CD4-positive, alpha-beta T cell (primary cell): ENCODE measurements at regions not wholly inside any gene's neighbourhood (a gene's known extent, or its start where the extent isn't known, plus 50 kb on each side); places are given as distances from the start of the nearest gene placed in this dataset.

ENCODE experiments used
- ATAC-seq: fragments of 200-7000 bp; cut with Tn5 transposase; one replicate; pipeline ENCODE4 v1.10.0; 2022; ENCODE audit warnings: mild to moderate bottlenecking; ENCODE audit not compliant: poor library complexity
- CTCF ChIA-PET: fragments of 350-600 bp; sonication (Branson Sonifier 250); formaldehyde crosslinking; loops from one replicate; lab custom pipeline; 2021; ENCODE audit warnings: antibody characterized with exemption, inconsistent platforms; lab: Charles Lee
- POLR2A ChIA-PET: fragments of 350-600 bp; sonication (Branson Sonifier 250); formaldehyde crosslinking; loops from one replicate; lab custom pipeline; 2021; ENCODE audit warnings: antibody characterized with exemption, inconsistent platforms; lab: Charles Lee
- DNase-seq, 14 experiments: peaks; one replicate each; pipeline ENCODE4 v3.0.0-alpha.2; 2013 to 2020; ENCODE audit warnings: mixed read lengths in 2 of 14
- H3K27ac ChIP-seq, 2 donors: one replicate each; pipeline versions ENCODE4 v1.5.1 to v1.7.0; 2013; ENCODE audit warnings: low read length in 2 of 2, low read depth in 1 of 2, mild to moderate bottlenecking in 1 of 2
- H3K27me3 ChIP-seq, 2 experiments: 1 replicate in 1 of 2; 2 replicates in 1 of 2; pipeline versions ENCODE4 v1.6.1 to v1.7.0; 2013; ENCODE audit warnings: low read length in 2 of 2, control low read depth in 1 of 2, mild to moderate bottlenecking in 1 of 2, moderate library complexity in 1 of 2; ENCODE audit not compliant: insufficient read depth in 2 of 2, control insufficient read depth in 1 of 2
- H3K36me3 ChIP-seq: one replicate; pipeline ENCODE4 v1.6.1; 2013; ENCODE audit warnings: low read length, control low read depth; ENCODE audit not compliant: insufficient read depth
- H3K4me1 ChIP-seq: one replicate; pipeline ENCODE4 v1.6.1; 2013; ENCODE audit warnings: low read length, control low read depth; ENCODE audit not compliant: insufficient read depth
- H3K4me3 ChIP-seq: one replicate; pipeline ENCODE4 v1.5.1; 2013; ENCODE audit warnings: mild to moderate bottlenecking, low read length, moderate library complexity
- H3K9me3 ChIP-seq, 2 experiments: 1 replicate in 1 of 2; 2 replicates in 1 of 2; pipeline versions ENCODE4 v1.6.1 to v1.7.0; 2013; ENCODE audit warnings: low read length in 2 of 2, mild to moderate bottlenecking in 2 of 2, control low read depth in 1 of 2, moderate library complexity in 1 of 2; ENCODE audit not compliant: control insufficient read depth in 1 of 2, insufficient read depth in 1 of 2
- H3K27ac Mint-ChIP-seq: one replicate; pipeline ENCODE4 v1.8.0; 2020; ENCODE audit warnings: mixed read lengths
- H3K27me3 Mint-ChIP-seq: one replicate; pipeline ENCODE4 v1.8.0; 2021; ENCODE audit warnings: mixed read lengths
- H3K36me3 Mint-ChIP-seq: one replicate; pipeline ENCODE4 v1.8.0; 2021; ENCODE audit warnings: low read depth, mixed read lengths
- H3K4me1 Mint-ChIP-seq: one replicate; pipeline ENCODE4 v1.8.0; 2021; ENCODE audit warnings: low read depth, mixed read lengths
- H3K4me3 Mint-ChIP-seq: one replicate; pipeline ENCODE4 v1.8.0; 2020; ENCODE audit warnings: mild to moderate bottlenecking, mixed read lengths
- H3K9me3 Mint-ChIP-seq: one replicate; pipeline ENCODE4 v1.8.0; 2020; ENCODE audit warnings: mixed read lengths
- intact Hi-C, 2 experiments: fragments of 100-400 bp; cut with DNase I in 1 of 2; cut with micrococcal nuclease in 1 of 2; formaldehyde crosslinking; loops; one replicate each; pipeline versions ENCODE4 v1.15.1 to v1.9.0; 2023 to 2025; cut with DNase I, micrococcal nuclease
- TF ChIP-seq, protein P1 (sequence below): fragments of 200-600 bp; IDR thresholded peaks from one replicate; pipeline ENCODE4 v1.8.0; 2022; ENCODE audit warnings: antibody characterized with exemption, mild to moderate bottlenecking

DNA sequence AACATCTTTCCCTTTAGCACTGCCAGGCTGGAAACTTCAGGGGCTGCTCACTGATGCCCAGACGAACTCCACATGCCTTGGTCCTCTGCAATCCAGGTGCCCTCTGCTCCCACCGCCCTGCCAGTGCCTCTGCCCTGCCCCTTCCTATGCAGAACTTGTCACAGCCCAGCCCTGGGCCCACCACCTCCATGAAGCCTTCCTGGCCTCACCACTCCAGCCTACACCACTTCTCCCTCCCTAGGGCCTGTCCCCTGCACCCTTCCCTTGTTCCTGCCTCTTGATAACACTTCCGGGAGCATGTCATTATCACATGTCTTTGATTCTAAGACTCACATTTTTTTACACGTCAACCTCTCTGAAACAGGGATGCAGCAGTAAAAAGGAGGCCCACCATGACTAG lies 627.2 kb downstream of the UQCRFS1 start:
- Mint-ChIP-seq H3K27me3 (no peaks in the 10 kb centered on the region), H3K27ac (no peak overlapping the region), H3K36me3 (no peaks in the 10 kb centered on the region), H3K9me3 (no peaks in the 10 kb centered on the region), H3K4me1 (no peaks in the 10 kb centered on the region), H3K4me3 (no peak overlapping the region)
- Histone ChIP-seq H3K4me1 (no peaks in the 10 kb centered on the region), H3K9me3 (peaks cover 0 to 11% of the 10 kb centered on the region in 2 experiments), H3K4me3 (no peak overlapping the region), H3K27me3 (no peaks in the 10 kb centered on the region), H3K27ac (no peak overlapping the region), H3K36me3 (no peaks in the 10 kb centered on the region)
- intact Hi-C loops = no loop called here
- ATAC-seq (no peak), DNase-seq (no peak)
- TF ChIP-seq, protein P1, sequence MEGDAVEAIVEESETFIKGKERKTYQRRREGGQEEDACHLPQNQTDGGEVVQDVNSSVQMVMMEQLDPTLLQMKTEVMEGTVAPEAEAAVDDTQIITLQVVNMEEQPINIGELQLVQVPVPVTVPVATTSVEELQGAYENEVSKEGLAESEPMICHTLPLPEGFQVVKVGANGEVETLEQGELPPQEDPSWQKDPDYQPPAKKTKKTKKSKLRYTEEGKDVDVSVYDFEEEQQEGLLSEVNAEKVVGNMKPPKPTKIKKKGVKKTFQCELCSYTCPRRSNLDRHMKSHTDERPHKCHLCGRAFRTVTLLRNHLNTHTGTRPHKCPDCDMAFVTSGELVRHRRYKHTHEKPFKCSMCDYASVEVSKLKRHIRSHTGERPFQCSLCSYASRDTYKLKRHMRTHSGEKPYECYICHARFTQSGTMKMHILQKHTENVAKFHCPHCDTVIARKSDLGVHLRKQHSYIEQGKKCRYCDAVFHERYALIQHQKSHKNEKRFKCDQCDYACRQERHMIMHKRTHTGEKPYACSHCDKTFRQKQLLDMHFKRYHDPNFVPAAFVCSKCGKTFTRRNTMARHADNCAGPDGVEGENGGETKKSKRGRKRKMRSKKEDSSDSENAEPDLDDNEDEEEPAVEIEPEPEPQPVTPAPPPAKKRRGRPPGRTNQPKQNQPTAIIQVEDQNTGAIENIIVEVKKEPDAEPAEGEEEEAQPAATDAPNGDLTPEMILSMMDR = no peak
- CTCF ChIA-PET = no interaction called here
- POLR2A ChIA-PET = no interaction called here

DNA sequence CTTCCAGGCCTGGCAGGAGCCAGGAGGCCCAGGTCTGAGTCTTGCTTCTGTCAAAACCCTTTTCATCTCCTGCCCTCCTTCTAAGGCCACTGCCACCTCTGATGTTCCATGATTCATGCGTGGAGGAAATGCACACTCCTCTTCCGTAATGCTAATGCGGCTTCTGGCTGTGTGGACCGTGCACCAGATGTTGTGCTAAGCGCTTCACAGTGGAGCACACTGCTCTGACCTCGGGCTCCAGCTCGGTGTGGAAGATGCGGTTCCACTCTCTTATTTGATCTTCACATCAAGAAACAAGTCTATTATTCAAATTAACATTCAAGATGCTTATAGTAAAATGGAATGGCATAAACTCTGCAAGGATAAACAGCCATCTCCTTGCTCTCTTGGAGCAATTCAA lies 629.2 kb downstream of the UQCRFS1 start:
- Histone ChIP-seq H3K4me1 (no peaks in the 10 kb centered on the region), H3K27ac (no peak overlapping the region), H3K4me3 (no peak overlapping the region), H3K27me3 (no peaks in the 10 kb centered on the region), H3K36me3 (no peaks in the 10 kb centered on the region), H3K9me3 (peaks cover 0 to 17% of the 10 kb centered on the region in 2 experiments)
- ChIA-PET POLR2A (no interaction called here), CTCF (no interaction called here)
- Mint-ChIP-seq H3K27me3 (no peaks in the 10 kb centered on the region), H3K4me3 (no peak overlapping the region), H3K36me3 (no peaks in the 10 kb centered on the region), H3K27ac (no peak overlapping the region), H3K9me3 (no peaks in the 10 kb centered on the region), H3K4me1 (no peaks in the 10 kb centered on the region)
- TF ChIP-seq, protein P1 = no peak
- no peak for DNase-seq
- ATAC-seq = no peak
- intact Hi-C loops = no loop called here

DNA sequence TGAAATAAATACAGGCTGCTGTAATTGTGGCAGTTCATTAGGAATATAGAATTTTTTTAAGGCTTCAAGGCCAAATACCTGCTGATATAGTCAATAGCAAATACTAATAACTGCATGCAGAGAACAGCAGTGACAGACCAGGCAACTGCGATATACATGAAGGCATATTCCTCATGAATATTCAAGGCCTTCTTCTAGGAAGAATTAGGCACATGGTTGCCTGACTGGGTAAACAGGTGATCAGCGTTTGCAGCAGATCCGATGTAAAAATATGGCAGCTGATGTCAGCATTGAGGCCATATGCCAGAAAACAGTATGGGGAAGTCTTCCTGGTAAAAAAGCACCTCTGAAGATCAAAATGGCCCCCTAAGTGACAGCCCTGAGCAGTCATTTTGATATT lies 629.7 kb downstream of the UQCRFS1 start:
- Histone ChIP-seq H3K4me1 (no peaks in the 10 kb centered on the region), H3K9me3 (peaks cover 0 to 17% of the 10 kb centered on the region in 2 experiments), H3K4me3 (no peak overlapping the region), H3K27ac (no peak overlapping the region), H3K27me3 (no peaks in the 10 kb centered on the region), H3K36me3 (no peaks in the 10 kb centered on the region)
- Mint-ChIP-seq H3K4me1 (no peaks in the 10 kb centered on the region), H3K9me3 (no peaks in the 10 kb centered on the region), H3K36me3 (no peaks in the 10 kb centered on the region), H3K27ac (no peak overlapping the region), H3K27me3 (no peaks in the 10 kb centered on the region), H3K4me3 (no peak overlapping the region)
- CTCF ChIA-PET = no interaction called here
- POLR2A ChIA-PET = no interaction called here
- no peak for ATAC-seq
- TF ChIP-seq, protein P1 = no peak
- intact Hi-C loops = no loop called here
- DNase-seq = no peak
